ENCODE measurements at regions not wholly inside any gene's neighbourhood (a gene's known extent, or its start where the extent isn't known, plus 50 kb on each side); places are given as distances from the start of the nearest gene placed in this dataset.

DNA sequence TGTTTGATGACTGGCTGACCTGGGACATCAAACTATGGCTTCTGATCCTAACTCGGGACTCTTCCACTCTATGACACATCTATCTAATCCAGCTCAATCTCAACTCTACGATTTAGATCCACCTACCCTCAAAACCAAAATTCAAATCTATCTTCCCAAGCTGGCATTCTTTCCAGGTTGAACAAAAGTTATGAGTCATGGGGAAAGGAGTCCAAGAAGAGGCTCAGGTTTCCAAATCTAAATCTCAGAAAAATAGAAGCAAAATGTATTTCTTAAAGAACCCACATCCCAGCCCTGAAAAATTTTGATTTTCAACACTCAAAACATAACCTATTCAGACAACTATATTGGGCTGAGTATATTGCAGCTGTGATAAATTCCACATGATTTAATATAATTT lies 143.9 kb upstream of the IPO5 start:
- TF ChIP-seq BHLHE40 (IDR thresholded peaks at IDR 0.05; ENCODE audit: borderline replicate concordance) (no peak), NFRKB (IDR thresholded peaks at IDR 0.05) (no peak), SP1 (IDR thresholded peaks at IDR 0.05) (no peak), ELF4 (IDR thresholded peaks at IDR 0.05) (no peak), LEF1 (IDR thresholded peaks at IDR 0.05; ENCODE audit: borderline replicate concordance) (no peak), FOXM1 (IDR thresholded peaks at IDR 0.05; ENCODE audit: borderline replicate concordance) (no peak), ARNT (IDR thresholded peaks at IDR 0.05) (no peak), SUZ12 (IDR thresholded peaks at IDR 0.05) (no peak), CTBP1 (IDR thresholded peaks at IDR 0.05; ENCODE audit: borderline replicate concordance) (no peak), PKNOX1 (IDR thresholded peaks at IDR 0.05) (no peak), L3MBTL2 (conservative IDR thresholded peaks at IDR 0.05) (no peak)
- ChIA-PET POLR2A (no interaction called here), CTCF (interaction anchor here (1.1 kb wide), 1 partner anchor 8 kb away, joined by 3 read pairs; no protein-coding TSS in a partner anchor)
- no peak for DNase-seq (ENCODE audit: extremely low spot score)

DNA sequence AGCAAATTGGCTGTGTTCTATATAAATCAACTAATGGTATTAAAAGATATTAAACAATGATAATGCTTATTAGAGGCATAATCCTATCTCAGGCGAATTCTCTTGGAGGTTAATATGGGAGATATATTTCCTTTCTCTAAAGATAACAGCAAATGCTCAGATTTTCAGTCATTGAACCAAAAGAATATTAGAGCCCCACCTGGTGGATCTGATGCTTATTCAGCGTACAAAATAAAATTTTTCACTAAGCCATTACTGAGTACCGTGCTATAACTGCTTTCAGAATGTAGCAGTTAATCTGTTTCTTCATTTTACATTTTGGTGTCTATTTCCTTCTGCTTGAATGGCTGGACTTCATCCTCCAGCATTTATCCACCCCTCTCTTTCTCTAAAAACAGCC lies 143.3 kb upstream of the IPO5 start:
- TF ChIP-seq BHLHE40 (IDR thresholded peaks at IDR 0.05; ENCODE audit: borderline replicate concordance) (no peak), LEF1 (IDR thresholded peaks at IDR 0.05; ENCODE audit: borderline replicate concordance) (no peak), HDGF (IDR thresholded peaks at IDR 0.05; ENCODE audit: borderline replicate concordance) (no peak), ARNT (IDR thresholded peaks at IDR 0.05) (no peak), TARDBP (IDR thresholded peaks at IDR 0.05) (no peak), ELF4 (IDR thresholded peaks at IDR 0.05) (no peak)
- DNase-seq (ENCODE audit: extremely low spot score) = no peak
- ChIA-PET CTCF (no interaction called here), POLR2A (no interaction called here)

DNA sequence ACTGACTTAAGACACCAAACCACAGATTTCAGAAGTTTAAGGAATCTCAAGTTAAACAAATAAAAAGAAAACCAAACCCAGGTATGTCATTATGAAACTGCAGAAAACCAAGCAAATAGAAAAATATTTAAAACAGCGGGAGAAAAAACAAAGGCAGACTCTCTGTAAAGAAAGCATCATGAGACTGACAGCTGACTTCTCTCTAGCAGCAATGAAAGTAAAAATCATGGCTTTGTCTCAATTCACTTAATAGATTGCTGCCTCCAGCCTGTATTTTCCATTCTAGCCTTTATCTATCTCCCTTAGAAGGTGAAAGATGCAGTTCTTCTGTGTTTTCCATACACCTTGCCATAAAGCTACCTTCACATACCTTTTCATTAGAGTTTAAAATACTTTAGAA lies 131.1 kb upstream of the IPO5 start:
- CTCF ChIA-PET = no interaction called here
- TF ChIP-seq ZNF384 (IDR thresholded peaks at IDR 0.05) (no peak), SP1 (IDR thresholded peaks at IDR 0.05) (no peak), PKNOX1 (IDR thresholded peaks at IDR 0.05) (no peak), TARDBP (IDR thresholded peaks at IDR 0.05) (no peak), ARNT (IDR thresholded peaks at IDR 0.05) (no peak), SUZ12 (IDR thresholded peaks at IDR 0.05) (no peak), ELF4 (IDR thresholded peaks at IDR 0.05) (no peak), HDGF (IDR thresholded peaks at IDR 0.05; ENCODE audit: borderline replicate concordance) (no peak), LEF1 (IDR thresholded peaks at IDR 0.05; ENCODE audit: borderline replicate concordance) (no peak), CTBP1 (IDR thresholded peaks at IDR 0.05; ENCODE audit: borderline replicate concordance) (no peak), BHLHE40 (IDR thresholded peaks at IDR 0.05; ENCODE audit: borderline replicate concordance) (no peak), FOXA1 (IDR thresholded peaks at IDR 0.05) (no peak), L3MBTL2 (conservative IDR thresholded peaks at IDR 0.05) (no peak), NFRKB (IDR thresholded peaks at IDR 0.05) (no peak), FOXM1 (IDR thresholded peaks at IDR 0.05; ENCODE audit: borderline replicate concordance) (no peak), FOXK2 (IDR thresholded peaks at IDR 0.05) (no peak)
- POLR2A ChIA-PET = no interaction called here
- no peak for DNase-seq (ENCODE audit: extremely low spot score)

- POLR2A ChIA-PET = no interaction called here
- DNase-seq (ENCODE audit: extremely low spot score) = no peak
- CTCF ChIA-PET = no interaction called here
- TF ChIP-seq FOXM1 (IDR thresholded peaks at IDR 0.05; ENCODE audit: borderline replicate concordance) (no peak), FOXK2 (IDR thresholded peaks at IDR 0.05) (no peak), LEF1 (IDR thresholded peaks at IDR 0.05; ENCODE audit: borderline replicate concordance) (no peak), L3MBTL2 (conservative IDR thresholded peaks at IDR 0.05) (no peak), BHLHE40 (IDR thresholded peaks at IDR 0.05; ENCODE audit: borderline replicate concordance) (no peak), SUZ12 (IDR thresholded peaks at IDR 0.05) (no peak)
Measured at GRCh38 chr13:97826421-97827012, 127.0 kb upstream of the IPO5 start.

DNA sequence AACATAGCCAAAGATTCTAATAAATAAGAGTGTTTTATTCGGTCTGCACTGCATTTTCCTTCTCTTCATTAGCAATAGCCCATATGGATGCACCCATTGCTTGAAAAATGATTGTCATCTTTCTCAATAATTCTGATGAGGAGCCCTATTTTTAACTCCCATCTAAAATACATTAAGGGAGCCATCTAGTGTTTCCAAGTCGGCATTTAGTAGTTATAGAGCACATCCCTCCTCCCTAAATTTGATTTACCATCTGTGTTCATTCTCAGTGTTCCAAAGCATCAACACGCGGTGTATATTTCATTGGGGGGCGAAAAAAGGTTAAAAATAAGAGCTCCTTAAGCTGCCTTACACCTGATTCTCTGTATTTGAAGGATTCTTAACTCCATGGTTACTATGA lies 119.2 kb upstream of the IPO5 start:
- DNase-seq (ENCODE audit: extremely low spot score) = no peak
- no peak for TF ChIP-seq BHLHE40 (IDR thresholded peaks at IDR 0.05; ENCODE audit: borderline replicate concordance)
- no peak for TF ChIP-seq NFRKB (IDR thresholded peaks at IDR 0.05)
- no peak for TF ChIP-seq ARNT (IDR thresholded peaks at IDR 0.05)
- no peak for TF ChIP-seq HDGF (IDR thresholded peaks at IDR 0.05; ENCODE audit: borderline replicate concordance)
- TF ChIP-seq SP1 (IDR thresholded peaks at IDR 0.05) = no peak
- TF ChIP-seq FOXA1 (IDR thresholded peaks at IDR 0.05) = no peak
- TF ChIP-seq PKNOX1 (IDR thresholded peaks at IDR 0.05) = no peak
- TF ChIP-seq CTBP1 (IDR thresholded peaks at IDR 0.05; ENCODE audit: borderline replicate concordance) = no peak
- TF ChIP-seq L3MBTL2 (conservative IDR thresholded peaks at IDR 0.05) = no peak
- no peak for TF ChIP-seq LEF1 (IDR thresholded peaks at IDR 0.05; ENCODE audit: borderline replicate concordance)
- no peak for TF ChIP-seq FOXM1 (IDR thresholded peaks at IDR 0.05; ENCODE audit: borderline replicate concordance)
- TF ChIP-seq ELF4 (IDR thresholded peaks at IDR 0.05) = no peak
- no peak for TF ChIP-seq ZNF384 (IDR thresholded peaks at IDR 0.05)
- TF ChIP-seq FOXK2 (IDR thresholded peaks at IDR 0.05) = no peak
- TF ChIP-seq SUZ12 (IDR thresholded peaks at IDR 0.05) = no peak
- TF ChIP-seq TARDBP (IDR thresholded peaks at IDR 0.05) = no peak
- POLR2A ChIA-PET = no interaction called here
- CTCF ChIA-PET = no interaction called here

DNA sequence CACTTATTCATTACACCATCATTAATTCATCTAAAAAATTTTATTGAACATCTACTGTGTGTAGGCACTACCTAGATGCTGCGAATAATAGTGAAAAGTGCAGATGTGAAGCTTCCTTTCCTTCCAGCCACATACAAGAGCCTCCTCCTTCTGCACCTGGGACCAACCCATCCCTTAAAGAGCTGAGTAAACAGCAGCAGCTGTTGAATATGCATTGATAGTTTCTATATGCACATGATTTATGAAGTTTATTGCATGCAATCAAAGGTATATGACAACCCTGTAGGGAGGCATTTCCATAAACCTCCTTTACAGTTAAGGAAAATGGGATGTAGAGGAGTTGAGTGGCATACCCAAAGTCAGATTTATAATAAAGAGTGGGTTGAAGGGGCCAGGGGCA lies 110.3 kb upstream of the IPO5 start:
- TF ChIP-seq ZNF384 (IDR thresholded peaks at IDR 0.05) = no peak
- no peak for TF ChIP-seq TARDBP (IDR thresholded peaks at IDR 0.05)
- no peak for TF ChIP-seq CTBP1 (IDR thresholded peaks at IDR 0.05; ENCODE audit: borderline replicate concordance)
- no peak for TF ChIP-seq FOXA1 (IDR thresholded peaks at IDR 0.05)
- TF ChIP-seq LEF1 (IDR thresholded peaks at IDR 0.05; ENCODE audit: borderline replicate concordance) = no peak
- TF ChIP-seq L3MBTL2 (conservative IDR thresholded peaks at IDR 0.05) = no peak
- no peak for TF ChIP-seq NFRKB (IDR thresholded peaks at IDR 0.05)
- no peak for TF ChIP-seq HDGF (IDR thresholded peaks at IDR 0.05; ENCODE audit: borderline replicate concordance)
- no peak for TF ChIP-seq PKNOX1 (IDR thresholded peaks at IDR 0.05)
- no peak for TF ChIP-seq FOXK2 (IDR thresholded peaks at IDR 0.05)
- TF ChIP-seq SUZ12 (IDR thresholded peaks at IDR 0.05) = no peak
- no peak for TF ChIP-seq ARNT (IDR thresholded peaks at IDR 0.05)
- no peak for TF ChIP-seq FOXM1 (IDR thresholded peaks at IDR 0.05; ENCODE audit: borderline replicate concordance)
- TF ChIP-seq SP1 (IDR thresholded peaks at IDR 0.05) = no peak
- TF ChIP-seq BHLHE40 (IDR thresholded peaks at IDR 0.05; ENCODE audit: borderline replicate concordance) = no peak
- TF ChIP-seq ELF4 (IDR thresholded peaks at IDR 0.05) = no peak
- CTCF ChIA-PET = no interaction called here
- POLR2A ChIA-PET = no interaction called here
- no peak for DNase-seq (ENCODE audit: extremely low spot score)
